HCT116 (cell line): ENCODE measurements at regions not wholly inside any gene's neighbourhood (a gene's known extent, or its start where the extent isn't known, plus 50 kb on each side); places are given as distances from the start of the nearest gene placed in this dataset.

Experiments
- EGR1 ChIP-seq: IDR thresholded peaks from 2 replicates; pipeline ENCODE4 v1.6.1; 2012; ENCODE audit warnings: low read depth
- EZH2 ChIP-seq: fragments of 200-600 bp; sonication (generic); IDR thresholded peaks from 2 replicates; pipeline ENCODE4 v1.6.1; 2017; ENCODE audit warnings: antibody characterized with exemption, mixed run types
- POLR2A ChIP-seq: IDR thresholded peaks from 2 replicates; pipeline ENCODE4 v1.7.0; 2011; ENCODE audit warnings: borderline replicate concordance; ENCODE audit not compliant: insufficient read depth, insufficient read length; ENCODE audit errors: extremely low read depth
- SIN3A ChIP-seq: IDR thresholded peaks from 2 replicates; pipeline ENCODE4 v1.6.1; 2012; ENCODE audit warnings: low read depth
- YY1 ChIP-seq: IDR thresholded peaks from 2 replicates; pipeline ENCODE4 v1.6.1; 2011; ENCODE audit warnings: low read length, low read depth, moderate library complexity, mild to moderate bottlenecking; ENCODE audit not compliant: insufficient replicate concordance; ENCODE audit errors: extremely low read depth
- ZFX ChIP-seq: fragments of 450-650 bp; IDR thresholded peaks from 2 replicates; pipeline ENCODE4 v1.6.1; 2017
- TF ChIP-seq, protein P1 (sequence below), 3 experiments: fragments of 200-600 bp in 1 of 3; sonication (generic) in 1 of 3; IDR thresholded peaks in 2 of 3; conservative IDR thresholded peaks in 1 of 3; 2 replicates each; pipeline ENCODE4 v1.5.1; 2012 to 2017; ENCODE audit warnings: low read depth in 2 of 3, low read length in 2 of 3, antibody characterized with exemption in 1 of 3, borderline replicate concordance in 1 of 3, control low read depth in 1 of 3, mild to moderate bottlenecking in 1 of 3, mixed read lengths in 1 of 3, mixed run types in 1 of 3, moderate library complexity in 1 of 3; ENCODE audit not compliant: insufficient read depth in 1 of 3
- TF ChIP-seq, protein P2 (sequence below): IDR thresholded peaks from 2 replicates; pipeline ENCODE4 v1.6.1; 2012

- TF ChIP-seq, protein P1, sequence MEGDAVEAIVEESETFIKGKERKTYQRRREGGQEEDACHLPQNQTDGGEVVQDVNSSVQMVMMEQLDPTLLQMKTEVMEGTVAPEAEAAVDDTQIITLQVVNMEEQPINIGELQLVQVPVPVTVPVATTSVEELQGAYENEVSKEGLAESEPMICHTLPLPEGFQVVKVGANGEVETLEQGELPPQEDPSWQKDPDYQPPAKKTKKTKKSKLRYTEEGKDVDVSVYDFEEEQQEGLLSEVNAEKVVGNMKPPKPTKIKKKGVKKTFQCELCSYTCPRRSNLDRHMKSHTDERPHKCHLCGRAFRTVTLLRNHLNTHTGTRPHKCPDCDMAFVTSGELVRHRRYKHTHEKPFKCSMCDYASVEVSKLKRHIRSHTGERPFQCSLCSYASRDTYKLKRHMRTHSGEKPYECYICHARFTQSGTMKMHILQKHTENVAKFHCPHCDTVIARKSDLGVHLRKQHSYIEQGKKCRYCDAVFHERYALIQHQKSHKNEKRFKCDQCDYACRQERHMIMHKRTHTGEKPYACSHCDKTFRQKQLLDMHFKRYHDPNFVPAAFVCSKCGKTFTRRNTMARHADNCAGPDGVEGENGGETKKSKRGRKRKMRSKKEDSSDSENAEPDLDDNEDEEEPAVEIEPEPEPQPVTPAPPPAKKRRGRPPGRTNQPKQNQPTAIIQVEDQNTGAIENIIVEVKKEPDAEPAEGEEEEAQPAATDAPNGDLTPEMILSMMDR (IDR thresholded peaks at IDR 0.05 in 2 of 3, conservative IDR thresholded peaks at IDR 0.05 in 1 of 3; ENCODE audit: borderline replicate concordance in 1 of 3, insufficient read depth in 1 of 3, low read depth in 2 of 3, low read length in 2 of 3): no peak
- TF ChIP-seq POLR2A (no peak), YY1 (no peak), SIN3A (no peak), EGR1 (no peak), EZH2 (no peak), ZFX (no peak)
- TF ChIP-seq, protein P2, sequence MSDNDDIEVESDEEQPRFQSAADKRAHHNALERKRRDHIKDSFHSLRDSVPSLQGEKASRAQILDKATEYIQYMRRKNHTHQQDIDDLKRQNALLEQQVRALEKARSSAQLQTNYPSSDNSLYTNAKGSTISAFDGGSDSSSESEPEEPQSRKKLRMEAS: no peak
Observed at GRCh38 chr3:67093305-67093704, 95.2 kb downstream of the KBTBD8 start.
